ENCODE measurements at regions not wholly inside any gene's neighbourhood (a gene's known extent, or its start where the extent isn't known, plus 50 kb on each side); places are given as distances from the start of the nearest gene placed in this dataset.

GRCh38 chr4:75122424-75123014 lies 189.6 kb downstream of the PARM1 start:
- POLR2A ChIA-PET: no interaction called here
- H3K79me2 ChIP-seq (ENCODE audit: control insufficient read depth, insufficient read depth, low read length): no peaks in the 10 kb centered on the region
- no peak overlapping the region for H2AFZ ChIP-seq (ENCODE audit: low read depth, low read length)
- H4K20me1 ChIP-seq (replicated peaks; ENCODE audit: control insufficient read depth, extremely low read depth, insufficient read depth, low read length): no peaks in the 10 kb centered on the region
- dilution Hi-C loops (cut with MboI; ENCODE audit: extremely low pct_ligation_motif_present, low sequenced_read_pairs): no loop called here
- H3K27me3 ChIP-seq (ENCODE audit: control insufficient read depth in 2 of 2, insufficient read depth in 2 of 2, low read length in 2 of 2): no peaks in the 10 kb centered on the region
- H3K36me3 ChIP-seq (ENCODE audit: control insufficient read depth in 2 of 2, extremely low read depth in 1 of 2, insufficient read depth in 2 of 2, low read length in 2 of 2): no peaks in the 10 kb centered on the region
- no peak overlapping the region for H3K4me3 ChIP-seq (replicated peaks in 1 of 3; ENCODE audit: insufficient read depth in 1 of 3, low read depth in 1 of 3, low read length in 3 of 3)
- H3K9me1 ChIP-seq (replicated peaks; ENCODE audit: control insufficient read depth, extremely low read depth, insufficient read depth, low read length): no peaks in the 10 kb centered on the region
- TF ChIP-seq POLR2AphosphoS5 (IDR thresholded peaks at IDR 0.05; ENCODE audit: insufficient read depth, low read depth, low read length) (no peak), FOS (IDR thresholded peaks at IDR 0.05; ENCODE audit: borderline replicate concordance, insufficient read depth, low read length) (no peak), POLR2A (IDR thresholded peaks at IDR 0.05; ENCODE audit: low read depth, low read length) (no peak), MYC (IDR thresholded peaks at IDR 0.05; ENCODE audit: low read depth, low read length) (no peak), JUN (IDR thresholded peaks at IDR 0.05; ENCODE audit: borderline replicate concordance, insufficient read depth, insufficient read length, low read depth) (no peak), GATA2 (IDR thresholded peaks at IDR 0.05; ENCODE audit: insufficient read depth, insufficient read length, low read depth, low read length) (no peak), EZH2 (IDR thresholded peaks at IDR 0.05; ENCODE audit: borderline replicate concordance, low read depth, low read length, severe bottlenecking) (no peak)
- TF ChIP-seq, protein P1, sequence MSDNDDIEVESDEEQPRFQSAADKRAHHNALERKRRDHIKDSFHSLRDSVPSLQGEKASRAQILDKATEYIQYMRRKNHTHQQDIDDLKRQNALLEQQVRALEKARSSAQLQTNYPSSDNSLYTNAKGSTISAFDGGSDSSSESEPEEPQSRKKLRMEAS (IDR thresholded peaks at IDR 0.05; ENCODE audit: insufficient read depth, insufficient read length): no peak
- TF ChIP-seq, protein P2, sequence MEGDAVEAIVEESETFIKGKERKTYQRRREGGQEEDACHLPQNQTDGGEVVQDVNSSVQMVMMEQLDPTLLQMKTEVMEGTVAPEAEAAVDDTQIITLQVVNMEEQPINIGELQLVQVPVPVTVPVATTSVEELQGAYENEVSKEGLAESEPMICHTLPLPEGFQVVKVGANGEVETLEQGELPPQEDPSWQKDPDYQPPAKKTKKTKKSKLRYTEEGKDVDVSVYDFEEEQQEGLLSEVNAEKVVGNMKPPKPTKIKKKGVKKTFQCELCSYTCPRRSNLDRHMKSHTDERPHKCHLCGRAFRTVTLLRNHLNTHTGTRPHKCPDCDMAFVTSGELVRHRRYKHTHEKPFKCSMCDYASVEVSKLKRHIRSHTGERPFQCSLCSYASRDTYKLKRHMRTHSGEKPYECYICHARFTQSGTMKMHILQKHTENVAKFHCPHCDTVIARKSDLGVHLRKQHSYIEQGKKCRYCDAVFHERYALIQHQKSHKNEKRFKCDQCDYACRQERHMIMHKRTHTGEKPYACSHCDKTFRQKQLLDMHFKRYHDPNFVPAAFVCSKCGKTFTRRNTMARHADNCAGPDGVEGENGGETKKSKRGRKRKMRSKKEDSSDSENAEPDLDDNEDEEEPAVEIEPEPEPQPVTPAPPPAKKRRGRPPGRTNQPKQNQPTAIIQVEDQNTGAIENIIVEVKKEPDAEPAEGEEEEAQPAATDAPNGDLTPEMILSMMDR (IDR thresholded peaks at IDR 0.05; ENCODE audit: extremely low read depth in 1 of 2, insufficient read depth in 1 of 2, low read depth in 1 of 2, low read length in 2 of 2): no peak
- H3K27ac ChIP-seq (ENCODE audit: insufficient read depth, low read depth, low read length): no peak overlapping the region
- CTCF ChIA-PET: no interaction called here
- BruUV-seq (replicated peaks): no TSS peak
- H3K9ac ChIP-seq (replicated peaks; ENCODE audit: extremely low read depth, insufficient read depth, low read length): no peak overlapping the region
- intact Hi-C loops (cut with micrococcal nuclease): no loop called here
- H3K4me2 ChIP-seq (ENCODE audit: insufficient read depth, low read length): no peak overlapping the region
- no peaks in the 10 kb centered on the region for H3K4me1 ChIP-seq (ENCODE audit: control insufficient read depth, extremely low read depth, insufficient read depth, low read length)
- H3K9me3 ChIP-seq (replicated peaks; ENCODE audit: control insufficient read depth, insufficient read depth, low read length): no peaks in the 10 kb centered on the region
- FAIRE-seq: no peak
- DNase-seq (ENCODE audit: low read depth, low spot score): no peak

All from endothelial cell of umbilical vein (primary cell).